Keratinocyte (primary cell): ENCODE measurements at regions not wholly inside any gene's neighbourhood (a gene's known extent, or its start where the extent isn't known, plus 50 kb on each side); places are given as distances from the start of the nearest gene placed in this dataset.

Experiments used
- CTCF ChIP-seq, 3 experiments: IDR thresholded peaks in 1 of 3; conservative IDR thresholded peaks in 1 of 3; optimal IDR thresholded peaks in 1 of 3; 2 replicates in 2 of 3; 3 replicates in 1 of 3; pipeline versions ENCODE3 to v1.5.1; 2011; ENCODE audit warnings: low read length in 3 of 3, mild to moderate bottlenecking in 3 of 3, moderate library complexity in 2 of 3, control low read depth in 1 of 3, inconsistent platforms in 1 of 3; ENCODE audit not compliant: insufficient read depth in 2 of 3; ENCODE audit errors: extremely low read depth in 1 of 3
- EZH2 ChIP-seq: IDR thresholded peaks from one replicate; pipeline ENCODE4 v1.6.1; 2012; ENCODE audit warnings: inconsistent platforms, mild to moderate bottlenecking, low read length, moderate library complexity

- TF ChIP-seq EZH2 (no peak), CTCF (optimal IDR thresholded peaks at IDR 0.05 in 1 of 3, IDR thresholded peaks at IDR 0.05 in 1 of 3, conservative IDR thresholded peaks at IDR 0.05 in 1 of 3; ENCODE audit: extremely low read depth in 1 of 3, insufficient read depth in 2 of 3, low read length in 3 of 3) (no peak)
Measured at GRCh38 chr13:54165581-54166215, 1137.1 kb downstream of the OLFM4 start.
